Left kidney (tissue), 1 donor: ENCODE measurements at regions not wholly inside any gene's neighbourhood (a gene's known extent, or its start where the extent isn't known, plus 50 kb on each side); places are given as distances from the start of the nearest gene placed in this dataset.

Experiments used
- DNase-seq: peaks from one replicate; pipeline ENCODE4 v3.0.0-alpha.2; 2013

DNA sequence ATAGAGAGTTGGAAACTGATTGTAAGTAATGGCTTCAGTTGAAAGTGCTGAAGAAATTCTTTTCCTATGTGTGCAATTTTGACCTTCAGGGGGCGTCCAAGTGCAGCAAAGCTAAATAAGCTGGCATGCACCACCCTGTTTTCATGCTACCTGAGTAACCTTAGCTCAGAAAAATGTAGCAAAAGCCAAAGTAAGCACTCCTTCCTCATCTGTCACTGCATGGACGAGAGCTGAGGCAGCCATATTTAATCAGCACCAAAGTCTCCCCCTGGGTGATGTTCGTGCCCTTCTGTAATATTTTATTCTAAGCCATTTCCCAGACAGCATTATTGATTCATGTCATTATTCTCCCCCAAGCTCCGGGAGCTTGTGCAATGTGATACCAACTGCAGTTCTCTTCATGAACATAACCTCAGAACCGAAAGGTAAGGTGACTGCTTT is 123.1 kb downstream of the RPS12 start:
- DNase-seq = peak; percentile 79

DNA sequence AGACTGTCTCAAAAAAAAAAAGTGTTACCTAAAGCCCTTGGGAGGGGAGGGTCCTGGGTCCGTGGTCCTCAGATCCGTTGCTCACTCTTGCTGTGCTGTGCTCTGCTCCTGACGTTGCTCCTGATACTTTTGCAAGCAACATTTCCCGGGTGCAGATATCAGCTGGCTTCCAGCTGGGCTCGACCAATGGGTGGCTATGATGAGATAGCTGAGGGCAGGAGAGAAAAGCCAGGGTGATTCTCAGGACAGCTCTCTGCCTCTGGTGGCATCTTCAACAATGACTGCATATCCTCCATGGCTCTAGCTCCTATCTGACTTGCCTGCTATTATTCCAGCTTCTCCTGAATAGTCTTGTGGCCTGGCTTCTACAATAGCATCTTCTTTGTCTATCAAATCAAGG is 134.5 kb downstream of the RPS12 start:
- no peak for DNase-seq

DNA sequence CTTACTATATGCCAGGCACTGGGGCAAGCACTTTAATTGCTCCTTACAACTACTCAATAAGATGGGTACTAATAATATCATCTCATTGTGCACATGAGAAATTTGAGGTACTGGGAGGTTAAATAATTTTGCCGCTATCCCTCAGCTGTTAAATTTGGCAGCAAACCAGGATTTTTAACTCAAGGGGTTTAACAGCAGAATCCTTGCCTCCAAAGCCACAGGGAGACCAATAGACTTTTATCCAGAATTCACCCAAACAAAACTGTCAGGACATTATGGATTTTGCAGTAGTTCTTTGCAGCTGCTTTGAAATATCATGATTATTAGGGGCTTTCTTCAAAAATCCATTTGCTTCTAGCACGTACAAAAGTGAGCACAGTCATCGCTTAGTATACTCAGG is 136.2 kb downstream of the RPS12 start:
- DNase-seq = no peak

- DNase-seq = no peak
These were observed 137.9 kb downstream of the RPS12 start for GRCh38 chr6:132952031-132952867.

- DNase-seq = no peak
These were observed 138.6 kb downstream of the RPS12 start for GRCh38 chr6:132952986-132953385.

DNA sequence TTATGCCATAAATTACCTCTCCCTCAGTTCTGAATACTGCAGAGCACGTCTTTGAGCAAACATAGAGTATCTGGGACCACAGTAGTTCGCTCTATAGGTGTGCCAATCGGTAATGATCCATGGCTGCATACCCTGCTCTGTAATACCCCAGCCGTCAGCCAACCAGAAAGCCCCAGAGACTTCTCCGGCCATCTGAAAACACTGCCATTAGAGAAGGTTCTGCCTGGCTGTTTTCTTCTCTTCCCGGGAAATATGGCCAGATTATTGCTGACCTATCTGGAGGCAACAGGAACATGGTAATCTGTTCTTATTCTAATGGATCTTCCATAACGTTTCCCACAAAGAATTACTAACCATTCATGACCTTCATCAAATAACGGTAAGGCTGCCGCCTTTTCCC is 139.9 kb downstream of the RPS12 start:
- DNase-seq = no peak

DNA sequence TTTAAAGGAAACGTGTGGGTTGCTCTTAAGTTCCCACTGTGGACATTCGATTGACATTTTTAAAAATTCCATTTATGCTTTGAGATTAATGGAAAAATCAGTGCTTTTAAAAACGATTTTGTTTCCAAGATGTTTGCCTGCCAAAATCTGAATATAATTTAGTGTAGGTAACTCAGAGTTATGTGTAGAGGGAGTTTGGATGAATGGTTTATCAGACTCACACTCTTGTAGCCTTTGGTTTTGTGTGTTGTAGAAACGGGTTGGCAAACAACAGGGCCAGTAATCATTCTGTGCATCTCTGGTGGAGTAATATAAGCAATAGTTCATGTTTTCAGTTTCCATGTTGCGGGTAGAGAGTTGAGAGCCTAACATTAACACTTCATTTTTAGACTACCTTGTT is 140.6 kb downstream of the RPS12 start:
- DNase-seq = no peak

DNA sequence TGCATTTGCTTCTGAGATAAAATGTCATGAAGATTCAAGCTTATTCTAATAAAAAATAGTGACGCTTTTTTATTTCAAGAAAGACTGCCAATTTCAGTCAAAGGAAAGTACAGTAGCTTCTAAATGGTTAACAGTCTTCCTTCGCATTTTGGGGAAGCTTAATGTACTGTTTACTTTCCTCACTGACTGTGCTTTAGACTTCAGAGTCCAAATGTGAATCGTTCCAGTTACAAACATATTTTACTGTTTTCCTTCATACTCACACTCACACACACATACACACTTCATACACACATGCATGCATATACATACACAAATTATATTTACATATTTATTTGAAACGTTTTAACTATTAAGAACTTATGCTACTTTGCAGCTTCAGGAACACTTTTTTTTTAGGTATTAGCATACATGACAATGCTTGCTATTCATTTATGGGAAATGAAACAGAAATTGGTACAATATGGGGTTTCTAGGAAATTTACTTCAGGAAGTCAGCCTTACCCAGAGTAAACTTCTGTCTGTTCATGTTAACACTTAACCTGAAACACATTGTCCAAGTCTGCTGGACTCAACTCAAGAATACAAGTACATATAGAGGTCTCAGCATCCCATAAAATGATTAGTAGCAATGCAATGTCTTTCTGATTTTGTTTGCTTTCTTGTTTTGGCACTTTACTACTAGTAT is 145.4 kb downstream of the RPS12 start:
- no peak for DNase-seq

DNA sequence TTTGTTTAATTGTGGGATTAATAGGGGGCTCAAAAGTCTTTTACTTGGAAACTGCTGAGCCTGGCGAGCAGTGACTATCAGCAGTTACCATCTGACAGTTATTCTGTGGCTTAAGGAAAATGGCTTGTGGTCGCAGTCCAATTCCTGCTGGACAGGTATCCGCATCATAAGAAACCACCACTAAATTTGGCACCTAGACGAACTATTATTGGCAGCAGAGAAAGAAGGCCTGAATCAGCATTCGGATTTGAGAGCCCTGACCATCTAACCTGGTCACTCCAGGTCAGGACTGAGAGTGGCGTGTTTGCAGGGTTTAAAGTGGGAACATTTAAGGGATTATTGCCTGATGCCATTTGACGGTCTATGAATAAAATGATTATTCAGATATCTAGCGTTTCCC is 146.4 kb downstream of the RPS12 start:
- no peak for DNase-seq

- DNase-seq = no peak
These were observed 146.8 kb downstream of the RPS12 start for GRCh38 chr6:132961122-132961521.

- no peak for DNase-seq
These were observed 147.2 kb downstream of the RPS12 start for GRCh38 chr6:132961610-132962009.

DNA sequence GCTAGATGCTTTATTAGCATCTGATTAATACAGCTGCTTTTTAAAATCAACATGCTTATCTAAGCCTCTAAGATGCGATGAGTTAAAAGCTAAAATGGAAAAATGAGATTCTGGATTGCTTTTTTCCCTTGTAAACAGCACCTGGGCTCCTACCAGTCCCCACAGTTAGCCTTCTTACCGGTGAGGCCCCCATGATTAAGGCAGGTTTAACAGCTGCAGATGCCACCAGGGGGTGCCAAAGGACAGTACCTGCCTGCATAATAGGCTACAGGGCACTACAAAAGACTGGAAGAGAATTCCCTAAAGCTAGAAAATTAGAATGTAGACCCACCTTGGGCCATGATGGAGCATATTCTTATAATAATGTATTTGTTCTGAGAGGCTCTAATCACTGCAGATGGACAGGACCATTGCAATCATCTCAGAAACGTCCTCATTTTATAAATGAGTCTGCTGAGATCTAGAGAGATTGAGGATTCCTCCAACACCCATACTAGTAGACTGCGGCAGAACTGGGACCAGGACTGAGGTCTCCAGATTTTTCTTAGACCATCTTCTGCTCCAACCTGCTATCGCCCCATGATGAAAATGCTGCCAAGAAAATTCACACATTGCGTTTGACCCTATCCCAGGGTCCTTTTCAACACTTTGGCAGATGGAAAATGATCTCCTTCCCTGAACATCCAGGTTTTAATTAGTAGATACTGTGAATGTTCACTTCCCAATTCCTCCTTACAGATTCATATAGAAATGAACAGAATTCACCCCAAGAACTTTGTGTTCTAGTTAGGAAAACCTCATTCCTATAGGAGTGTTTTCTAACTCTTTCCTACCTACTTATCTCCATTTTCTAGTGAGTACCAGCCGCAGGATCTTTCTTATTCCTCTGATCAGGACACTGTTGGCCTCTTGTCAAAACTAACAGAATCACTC is 148.8 kb downstream of the RPS12 start:
- peak; percentile 53 for DNase-seq

DNA sequence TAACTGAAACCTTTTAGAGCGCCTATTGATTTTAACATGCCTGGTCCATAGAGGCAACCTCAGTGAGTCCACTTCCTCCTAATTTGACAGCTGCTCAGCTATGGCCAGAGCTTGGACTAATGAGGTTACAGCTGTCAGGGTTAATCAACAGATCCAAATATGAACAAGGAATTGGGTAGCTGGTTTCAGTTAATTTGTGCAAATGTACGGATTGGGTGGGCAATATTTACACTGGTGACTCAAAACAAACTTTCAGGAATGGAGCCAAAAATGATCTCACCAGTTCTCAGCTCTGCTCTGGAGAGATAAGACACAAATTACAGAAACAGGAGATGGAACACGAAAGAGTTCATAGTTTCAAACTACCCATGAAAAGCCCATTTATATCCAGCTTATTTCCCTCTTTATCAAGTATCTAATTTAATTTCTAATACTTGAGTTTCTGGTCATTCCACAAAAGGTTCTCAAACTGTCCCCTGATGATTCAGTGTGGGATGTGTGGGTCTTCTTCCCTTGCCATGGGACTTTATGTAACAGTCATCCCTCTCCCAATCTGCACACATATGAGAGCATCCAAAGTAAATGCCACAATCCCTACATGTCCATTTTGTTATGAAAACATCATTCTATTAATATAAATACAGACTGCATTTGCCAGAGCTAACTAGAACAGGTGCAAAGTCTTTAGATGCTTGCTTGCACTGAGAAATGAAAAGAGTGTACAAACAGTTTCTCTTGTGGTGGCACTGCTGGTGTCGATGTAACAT is 149.9 kb downstream of the RPS12 start:
- DNase-seq = no peak

- no peak for DNase-seq
These were observed 150.6 kb downstream of the RPS12 start for GRCh38 chr6:132964868-132965382.

- no peak for DNase-seq
These were observed 153.5 kb downstream of the RPS12 start for GRCh38 chr6:132967871-132968270.

GRCh38 chr6:132968419-132968950 is 154.1 kb downstream of the RPS12 start:
- DNase-seq = no peak

DNA sequence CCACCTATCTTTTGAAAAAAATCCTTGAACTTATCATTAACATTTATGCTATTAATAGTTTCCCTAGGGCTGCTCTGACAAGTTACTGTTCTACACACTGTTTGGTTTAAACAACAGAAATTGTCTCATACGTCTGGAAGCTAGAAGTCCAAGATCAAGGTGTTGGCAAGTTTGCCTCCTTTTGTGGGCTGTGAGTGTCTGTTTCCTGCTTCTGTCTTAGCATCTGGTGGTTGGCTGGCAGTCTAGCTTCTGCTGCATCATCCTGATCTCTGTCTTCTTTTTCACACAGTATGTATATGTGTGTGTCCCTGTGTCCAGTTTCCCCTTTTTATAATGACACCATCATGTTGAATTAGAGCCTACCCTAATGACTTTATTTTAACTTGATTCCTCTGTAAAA is 154.8 kb downstream of the RPS12 start:
- no peak for DNase-seq

- no peak for DNase-seq
These were observed 157.3 kb downstream of the RPS12 start for GRCh38 chr6:132971676-132972075.

GRCh38 chr6:132972254-132972653 is 157.9 kb downstream of the RPS12 start:
- DNase-seq = no peak

GRCh38 chr6:132972971-132973370 is 158.6 kb downstream of the RPS12 start:
- DNase-seq = no peak

DNA sequence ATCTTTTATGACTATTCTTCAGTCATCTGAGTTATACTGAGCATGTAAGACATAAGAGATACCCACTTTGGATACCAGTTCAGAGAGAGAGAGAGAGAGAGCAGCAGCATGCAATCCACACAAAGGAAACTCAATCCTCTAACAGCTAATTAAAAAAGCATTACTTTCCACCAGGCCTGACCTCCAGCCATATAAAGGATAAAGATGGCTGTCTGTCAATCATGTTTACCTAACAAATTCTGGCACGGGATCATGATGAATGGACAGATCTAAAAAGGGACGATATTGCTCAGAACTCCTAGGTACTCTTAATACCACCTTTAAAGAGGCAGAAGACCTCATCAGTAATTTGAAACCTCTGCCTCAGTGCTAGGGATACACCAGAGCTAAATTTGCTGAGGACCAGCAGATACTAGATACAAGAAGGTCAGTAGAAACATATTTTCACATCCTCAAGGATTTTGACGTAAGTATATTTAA is 159.2 kb downstream of the RPS12 start:
- no peak for DNase-seq
